Vagina (tissue), 2 donors: ENCODE measurements at regions not wholly inside any gene's neighbourhood (a gene's known extent, or its start where the extent isn't known, plus 50 kb on each side); places are given as distances from the start of the nearest gene placed in this dataset.
"Not testable (repeated sequence)": the region's sequence is repeated elsewhere in the genome, so short reads cannot be mapped to it uniquely, and the experiment has no call there.

ENCODE experiments used
- DNase-seq, 2 donors: peaks; one replicate each; pipeline ENCODE4 v3.0.0-alpha.2; 2017; ENCODE audit errors: extremely low spot score in 2 of 2
- H3K27ac ChIP-seq: fragments of 200-600 bp; sonication (generic); one replicate; pipeline ENCODE4 v1.5.1; 2019
- H3K27me3 ChIP-seq: fragments of 200-600 bp; sonication (generic); one replicate; pipeline ENCODE4 v1.5.1; 2019
- H3K36me3 ChIP-seq, 2 donors: fragments of 200-600 bp; sonication (generic); one replicate each; pipeline ENCODE4 v1.5.1; 2017 to 2019
- H3K4me1 ChIP-seq: fragments of 200-600 bp; sonication (generic); one replicate; pipeline ENCODE4 v1.5.1; 2019
- H3K4me3 ChIP-seq, 2 donors: fragments of 200-600 bp; sonication (generic); 1 replicate in 1 of 2; 2 replicates in 1 of 2; pipeline ENCODE4 v1.5.1; 2016 to 2019
- H3K9me3 ChIP-seq: fragments of 200-600 bp; sonication (generic); one replicate; pipeline ENCODE4 v1.5.1; 2019
- CTCF ChIP-seq, 3 experiments: fragments of 450-650 bp in 2 of 3; fragments of 200-600 bp in 1 of 3; sonication (generic) in 1 of 3; IDR thresholded peaks; one replicate each; pipeline ENCODE4 v1.5.1; 2017 to 2019; ENCODE audit warnings: antibody characterized with exemption in 3 of 3, mild to moderate bottlenecking in 2 of 3, moderate library complexity in 2 of 3
- POLR2A ChIP-seq, 2 donors: fragments of 450-650 bp; IDR thresholded peaks; one replicate each; pipeline ENCODE4 v1.6.1; 2017; ENCODE audit warnings: antibody characterized with exemption in 2 of 2, mild to moderate bottlenecking in 2 of 2, moderate library complexity in 2 of 2
- POLR2AphosphoS5 ChIP-seq, 2 donors: sonication (generic); formaldehyde crosslinking; IDR thresholded peaks; one replicate each; pipeline ENCODE4 v1.9.0; 2017; ENCODE audit warnings: antibody characterized with exemption in 2 of 2, mild to moderate bottlenecking in 2 of 2, low read depth in 1 of 2; ENCODE audit not compliant: insufficient read depth in 1 of 2
- intact Hi-C: fragments of 100-400 bp; cut with DNase I; formaldehyde crosslinking; loops from one replicate; pipeline ENCODE4 v1.15.1; 2023

- Histone ChIP-seq H3K4me3 (no peak overlapping the region), H3K9me3 (no peaks in the 10 kb centered on the region), H3K4me1 (no peaks in the 10 kb centered on the region), H3K36me3 (no peaks in the 10 kb centered on the region), H3K27me3 (no peaks in the 10 kb centered on the region), H3K27ac (no peak overlapping the region)
- intact Hi-C loops, result no loop called here
- DNase-seq, result no peak
- TF ChIP-seq POLR2A (IDR thresholded peaks at IDR 0.05) (no peak), CTCF (IDR thresholded peaks at IDR 0.05) (no peak), POLR2AphosphoS5 (IDR thresholded peaks at IDR 0.05; ENCODE audit: insufficient read depth in 1 of 2, low read depth in 1 of 2) (no peak)
Measured at GRCh38 chr15:87656372-87656771, 600.2 kb downstream of the NTRK3 start.

GRCh38 chr15:87653646-87654045 lies 602.9 kb downstream of the NTRK3 start:
- H3K27ac ChIP-seq, result no peak overlapping the region
- no peak for DNase-seq
- H3K9me3 ChIP-seq, result no peaks in the 10 kb centered on the region
- no peak overlapping the region for H3K4me3 ChIP-seq
- intact Hi-C loops, result no loop called here
- no peaks in the 10 kb centered on the region for H3K4me1 ChIP-seq
- no peaks in the 10 kb centered on the region for H3K27me3 ChIP-seq
- TF ChIP-seq POLR2AphosphoS5 (IDR thresholded peaks at IDR 0.05; ENCODE audit: insufficient read depth in 1 of 2, low read depth in 1 of 2) (no peak), CTCF (IDR thresholded peaks at IDR 0.05) (no peak), POLR2A (IDR thresholded peaks at IDR 0.05) (no peak)
- H3K36me3 ChIP-seq, result no peaks in the 10 kb centered on the region

GRCh38 chr15:87649175-87649574 lies 607.4 kb downstream of the NTRK3 start:
- no peak for DNase-seq
- no peaks in the 10 kb centered on the region for H3K36me3 ChIP-seq

GRCh38 chr15:87648278-87648677 lies 608.3 kb downstream of the NTRK3 start:
- Histone ChIP-seq H3K9me3 (no peaks in the 10 kb centered on the region), H3K4me3 (no peak overlapping the region), H3K27me3 (no peaks in the 10 kb centered on the region), H3K4me1 (no peaks in the 10 kb centered on the region), H3K36me3 (no peaks in the 10 kb centered on the region), H3K27ac (no peak overlapping the region)
- TF ChIP-seq POLR2A (IDR thresholded peaks at IDR 0.05) (no peak), POLR2AphosphoS5 (IDR thresholded peaks at IDR 0.05; ENCODE audit: insufficient read depth in 1 of 2, low read depth in 1 of 2) (no peak), CTCF (IDR thresholded peaks at IDR 0.05) (no peak)
- no peak for DNase-seq
- intact Hi-C loops, result no loop called here

More at GRCh38 chr15:87649175-87649574, 607.4 kb downstream of the NTRK3 start:
- Histone ChIP-seq H3K4me1 (no peaks in the 10 kb centered on the region), H3K4me3 (no peak overlapping the region), H3K27ac (no peak overlapping the region), H3K9me3 (no peaks in the 10 kb centered on the region), H3K27me3 (no peaks in the 10 kb centered on the region)
- intact Hi-C loops, result no loop called here
- TF ChIP-seq CTCF (IDR thresholded peaks at IDR 0.05), result no peak
- TF ChIP-seq POLR2A (IDR thresholded peaks at IDR 0.05), result no peak
- no peak for TF ChIP-seq POLR2AphosphoS5 (IDR thresholded peaks at IDR 0.05; ENCODE audit: insufficient read depth in 1 of 2, low read depth in 1 of 2)

GRCh38 chr15:87645723-87646122 lies 610.8 kb downstream of the NTRK3 start:
- Histone ChIP-seq H3K4me3 (no peak overlapping the region), H3K27me3 (no peaks in the 10 kb centered on the region), H3K9me3 (no peaks in the 10 kb centered on the region), H3K36me3 (no peaks in the 10 kb centered on the region), H3K4me1 (no peaks in the 10 kb centered on the region), H3K27ac (no peak overlapping the region)
- TF ChIP-seq POLR2AphosphoS5 (IDR thresholded peaks at IDR 0.05; ENCODE audit: insufficient read depth in 1 of 2, low read depth in 1 of 2) (no peak), CTCF (IDR thresholded peaks at IDR 0.05) (no peak), POLR2A (IDR thresholded peaks at IDR 0.05) (no peak)
- intact Hi-C loops, result no loop called here
- no peak for DNase-seq

- H3K4me1 ChIP-seq, H3K4me3 ChIP-seq, H3K27ac ChIP-seq, H3K9me3 ChIP-seq, DNase-seq, intact Hi-C loops, H3K27me3 ChIP-seq, H3K36me3 ChIP-seq: not testable (repeated sequence)
Measured at GRCh38 chr15:87642997-87643396, 613.5 kb downstream of the NTRK3 start.
